GM18873 (cell line): ENCODE measurements at regions not wholly inside any gene's neighbourhood (a gene's known extent, or its start where the extent isn't known, plus 50 kb on each side); places are given as distances from the start of the nearest gene placed in this dataset.
A peak's percentile ranks its signal among the peaks of the same experiment; 100 is the strongest.

Source experiments
- ATAC-seq: cut with Tn5 transposase; IDR thresholded peaks from one replicate; pipeline ENCODE4 v1.9.1; 2021; ENCODE audit warnings: mild to moderate bottlenecking, moderate library complexity, moderate number of reproducible peaks; ENCODE audit not compliant: unreplicated experiment, low FRiP score

DNA sequence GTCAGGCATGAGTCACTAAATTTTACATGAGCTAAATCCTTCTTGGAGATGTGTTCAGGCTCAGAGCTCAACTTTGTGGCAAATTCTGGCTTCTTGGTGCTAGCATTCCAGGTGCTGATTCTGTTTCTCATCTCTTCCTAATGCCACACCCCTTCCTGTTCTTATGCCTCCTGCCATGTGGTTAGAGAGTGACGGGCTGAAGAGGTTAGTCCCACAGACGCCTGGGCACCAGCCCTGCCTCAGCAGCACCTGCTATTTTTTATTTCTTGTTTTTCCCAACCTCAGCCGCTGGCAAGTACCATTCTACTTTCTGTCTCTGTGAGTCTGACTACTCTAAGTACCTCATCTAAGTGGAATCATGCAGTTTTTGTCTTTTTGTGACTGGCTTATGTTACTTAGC is 329.5 kb downstream of the KCNRG start:
- ATAC-seq, result no peak

DNA sequence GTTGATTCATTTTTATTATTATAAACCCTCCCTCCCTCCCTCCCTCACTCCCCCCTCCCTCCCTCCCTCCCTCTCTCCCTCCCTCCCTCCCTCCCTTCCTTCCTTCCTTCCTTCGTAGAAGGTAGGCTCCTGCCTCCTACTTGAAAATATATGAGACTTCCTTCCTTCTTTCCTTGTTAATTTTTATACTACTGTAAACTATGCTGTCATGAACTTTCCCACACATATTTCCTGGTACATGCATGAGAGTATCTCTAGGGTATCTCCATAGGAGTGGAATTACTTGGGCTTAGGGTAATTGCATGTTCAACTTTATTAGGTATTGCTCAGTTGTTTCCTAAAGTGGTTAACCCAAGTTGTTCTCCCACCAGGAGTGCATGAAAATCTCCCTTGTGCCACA is 330.6 kb downstream of the KCNRG start:
- ATAC-seq, result no peak

DNA sequence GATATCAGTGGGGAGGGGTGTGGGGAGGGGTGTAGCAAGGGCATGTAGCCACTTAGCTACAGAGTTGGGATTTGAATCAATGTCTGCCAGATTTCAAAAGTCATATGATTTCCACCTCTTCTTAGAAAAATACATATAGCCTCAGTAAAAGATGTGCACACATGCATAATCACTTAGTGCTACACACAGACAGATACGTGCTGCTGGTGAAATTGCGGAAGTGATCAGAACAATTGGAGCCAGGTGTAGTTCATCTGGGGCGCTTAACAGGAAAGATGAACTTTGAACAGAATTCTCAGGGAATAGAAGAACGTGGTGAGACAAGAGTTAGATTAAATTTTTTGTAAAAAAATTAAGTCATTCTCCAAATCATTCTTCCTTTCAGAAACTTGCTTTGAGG is 333.1 kb downstream of the KCNRG start:
- ATAC-seq, result no peak

DNA sequence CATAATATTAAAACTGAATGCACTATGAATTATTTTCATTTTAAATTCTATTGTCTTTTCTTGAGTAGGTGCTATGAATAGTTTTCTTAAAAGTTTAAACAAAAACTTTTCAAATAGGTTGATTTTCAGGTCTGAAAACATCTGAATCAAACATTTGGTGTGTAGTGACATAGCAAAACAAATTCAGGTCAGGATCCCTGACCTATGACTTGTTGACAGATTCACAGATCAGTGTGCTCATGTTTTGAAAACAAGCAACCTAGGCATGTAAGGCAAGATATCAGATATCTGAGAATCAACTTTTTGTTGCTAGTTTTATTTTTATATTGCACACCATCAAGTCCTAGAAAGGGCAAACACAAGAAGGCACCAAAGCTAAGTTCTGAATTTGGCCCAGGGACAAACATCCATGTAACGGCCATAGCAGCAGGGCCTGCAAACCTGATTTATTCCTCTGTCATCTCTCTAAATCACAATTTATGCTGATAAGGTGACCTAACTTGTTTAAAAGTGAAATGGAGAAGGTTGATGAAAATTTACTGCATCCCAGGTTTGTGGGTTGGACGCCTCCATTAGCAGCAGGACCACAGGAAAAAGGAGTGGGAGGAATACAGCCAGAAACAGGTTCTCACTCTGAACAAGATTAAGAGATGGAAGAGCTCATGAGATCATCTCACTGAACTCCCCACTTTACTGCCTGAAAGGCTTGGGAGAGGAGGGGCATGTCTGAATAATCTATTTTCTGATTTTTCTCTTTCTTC is 337.7 kb downstream of the KCNRG start:
- ATAC-seq, result no peak

DNA sequence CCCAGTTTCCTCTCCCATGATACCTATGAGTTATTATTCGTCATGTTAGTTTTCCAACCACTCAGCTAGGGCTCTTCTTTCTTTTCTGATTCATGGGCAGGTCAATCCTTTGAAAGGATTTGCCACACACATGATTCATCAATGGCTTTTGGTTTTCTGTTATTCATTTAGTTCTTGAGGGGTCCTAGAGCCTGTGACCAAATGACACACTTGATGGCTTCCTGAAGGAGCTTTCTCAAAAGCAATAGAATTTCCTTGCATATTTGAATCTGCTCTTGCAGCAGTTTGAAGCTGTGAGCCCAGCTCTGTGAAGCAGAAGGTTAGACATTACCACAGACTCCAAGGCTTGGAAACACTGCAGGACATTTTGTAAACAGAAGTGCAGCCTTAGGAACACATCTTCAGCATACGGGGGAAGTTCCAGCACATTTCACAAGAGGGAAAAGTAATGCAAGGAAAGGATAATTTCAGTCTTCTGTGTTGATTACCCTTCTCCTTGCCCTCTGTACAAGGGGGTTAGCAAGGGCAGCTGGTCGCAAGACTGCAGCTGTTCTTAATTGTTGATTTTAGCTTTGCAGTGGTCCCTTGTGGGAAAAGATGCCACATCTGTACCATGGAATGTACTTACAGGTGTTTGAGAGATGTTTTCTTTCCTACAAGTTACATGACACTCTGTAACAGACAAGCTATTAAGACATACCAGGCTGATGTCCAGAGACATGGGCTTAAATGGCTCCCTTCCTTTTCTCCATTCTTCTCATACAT is 338.6 kb downstream of the KCNRG start:
- ATAC-seq, result no peak

DNA sequence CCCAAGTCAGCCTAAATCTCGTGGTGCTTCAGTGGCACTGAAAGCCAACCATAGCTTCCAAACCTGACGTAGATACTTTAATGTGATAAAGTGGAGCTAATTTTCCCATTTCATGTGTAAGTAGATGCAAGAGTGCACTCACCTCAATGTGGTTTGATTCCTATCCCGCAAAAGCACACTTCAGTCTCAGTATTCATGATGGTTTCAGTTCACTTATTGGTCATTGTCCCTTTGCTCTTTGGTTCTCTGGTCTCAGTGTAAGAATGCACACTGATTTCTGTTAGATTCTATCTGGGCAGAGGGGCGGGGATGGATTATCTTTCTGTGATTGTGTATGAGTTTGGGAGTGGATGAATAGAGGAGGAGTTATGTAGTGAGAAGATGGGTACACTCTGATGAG is 340.6 kb downstream of the KCNRG start:
- ATAC-seq, result peak; percentile 76

DNA sequence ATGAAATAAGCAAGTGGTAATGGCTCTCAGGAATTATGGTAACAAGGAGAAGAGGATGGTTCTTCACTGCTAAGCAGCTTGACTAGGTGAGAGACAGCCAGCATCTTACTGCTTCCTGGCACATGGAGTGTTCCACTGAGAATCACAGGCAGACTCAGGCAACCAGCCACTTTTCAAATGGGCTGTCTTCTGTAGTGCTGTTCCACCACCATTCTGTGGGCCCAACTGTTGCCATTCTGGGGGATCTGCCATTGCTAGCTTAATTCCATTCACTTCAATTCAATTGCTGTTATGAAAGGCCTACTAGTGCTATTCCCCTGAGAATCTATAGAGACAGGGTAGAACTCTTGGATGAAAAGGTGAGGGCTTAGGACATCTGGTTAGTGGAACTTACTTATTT is 341.9 kb downstream of the KCNRG start:
- ATAC-seq, result no peak

DNA sequence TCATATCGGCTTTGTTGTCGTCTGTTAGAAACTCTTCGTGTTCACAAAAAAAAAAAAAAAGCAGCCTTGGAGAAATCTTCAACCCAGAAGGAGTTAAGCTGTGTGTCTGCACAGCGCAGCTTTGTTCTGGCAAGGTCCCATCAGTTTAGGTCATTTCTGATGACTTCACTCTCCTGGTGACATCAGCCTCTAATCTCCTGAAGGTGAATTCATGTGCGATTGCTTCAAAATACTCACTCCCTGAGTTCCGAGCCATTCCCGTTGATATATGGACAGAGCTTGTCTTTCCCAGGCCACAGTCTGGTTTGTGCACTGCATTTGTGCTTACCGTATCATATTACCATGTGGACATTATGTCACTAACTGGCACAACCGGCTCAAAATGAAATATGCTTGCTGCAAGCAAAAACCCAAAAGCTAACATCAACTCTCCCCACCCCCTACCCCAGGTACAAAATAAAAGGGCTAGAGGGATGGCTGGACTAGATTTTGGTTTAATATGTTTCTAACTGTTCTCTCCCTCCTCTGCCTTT is 342.4 kb downstream of the KCNRG start:
- no peak for ATAC-seq

DNA sequence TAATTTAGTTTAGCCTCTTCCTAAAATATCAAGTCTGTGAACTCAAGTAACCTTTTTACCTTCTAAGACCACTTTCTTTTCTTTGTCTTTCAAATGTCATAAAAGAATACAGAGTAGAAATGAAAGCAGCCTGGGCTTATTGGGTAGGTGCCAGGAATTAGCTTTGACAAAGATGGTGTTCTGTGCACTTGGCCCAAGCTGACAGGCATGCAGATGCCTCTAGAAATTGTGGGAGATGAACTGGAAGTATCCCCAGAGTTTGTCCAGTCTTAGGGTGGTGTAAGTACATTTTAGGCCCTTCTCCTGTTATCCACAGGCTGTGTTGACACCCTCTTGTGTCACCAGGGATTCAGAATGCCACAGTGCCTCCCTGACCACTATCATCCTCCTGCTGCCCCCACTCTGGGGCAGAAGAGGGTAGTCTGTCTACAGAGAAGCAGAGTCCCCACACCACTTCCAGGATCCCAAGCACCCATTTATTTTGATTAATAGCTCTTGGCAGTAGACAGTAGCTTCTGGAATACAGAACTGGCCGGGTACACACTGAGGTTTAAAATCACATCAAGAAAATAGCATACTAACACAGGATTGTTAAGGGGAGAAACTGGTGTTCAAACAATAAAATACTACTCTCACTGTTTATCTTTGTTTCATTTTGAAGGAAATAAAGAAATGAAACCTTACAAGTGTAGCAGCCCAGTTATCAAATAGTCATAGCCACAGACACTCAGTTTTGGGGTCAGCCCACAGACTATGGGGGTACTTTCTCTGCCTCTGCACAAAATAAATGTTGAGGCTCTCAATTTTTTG is 343.2 kb downstream of the KCNRG start:
- no peak for ATAC-seq

DNA sequence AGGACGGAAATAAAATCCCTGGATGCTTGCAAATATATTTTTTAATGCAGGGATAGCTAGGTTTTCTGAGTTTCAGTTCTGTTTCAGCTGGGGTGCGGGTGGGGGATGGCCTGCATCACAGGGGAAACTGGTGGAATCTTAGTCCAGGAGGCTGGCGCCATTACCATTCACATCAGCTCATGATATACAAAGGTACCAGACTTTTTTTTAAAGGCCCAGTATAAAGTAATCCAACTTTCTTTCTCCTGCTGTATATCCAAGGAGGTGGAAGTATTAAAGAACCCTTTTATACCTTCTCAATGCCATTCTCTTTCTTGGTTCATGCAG is 343.8 kb downstream of the KCNRG start:
- ATAC-seq, result no peak

DNA sequence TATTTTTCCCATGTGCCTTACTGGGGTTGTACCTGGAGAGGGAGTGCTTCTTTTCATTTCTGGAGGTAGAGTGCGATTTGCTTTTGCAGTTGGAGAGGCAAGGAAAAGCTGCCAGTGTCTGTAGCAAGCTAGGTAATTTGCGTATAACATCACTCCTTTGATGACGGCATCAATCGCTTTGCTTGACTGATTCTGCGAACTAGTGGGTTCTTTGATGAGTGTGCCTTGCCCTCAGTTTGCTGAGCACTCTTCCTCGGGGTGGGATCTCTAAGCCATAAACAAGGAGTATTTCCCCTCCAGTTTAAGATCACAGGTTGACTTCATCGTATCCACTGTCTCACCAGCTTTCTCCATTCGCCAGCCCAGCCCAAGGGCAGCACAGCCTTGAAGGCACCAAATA is 344.5 kb downstream of the KCNRG start:
- ATAC-seq, result no peak

DNA sequence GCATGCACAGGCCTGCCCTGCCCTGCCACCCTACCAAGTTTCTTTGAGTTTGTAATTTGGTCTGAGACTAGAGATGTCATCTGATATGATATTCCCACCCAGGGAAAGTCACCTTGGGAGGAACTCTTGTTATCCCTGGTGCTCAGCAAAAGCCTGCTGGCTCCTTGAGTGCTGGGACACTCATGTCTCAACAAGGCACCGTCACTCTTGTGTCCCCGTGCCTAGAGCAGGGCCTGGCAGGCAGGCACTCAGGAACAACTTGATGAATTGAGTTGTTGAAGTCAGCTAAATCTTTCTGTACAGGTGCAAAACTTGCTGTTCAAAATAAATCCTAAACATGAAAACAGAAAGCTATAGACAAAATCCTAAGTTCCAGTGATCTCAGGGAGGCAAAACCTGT is 345.4 kb downstream of the KCNRG start:
- ATAC-seq, result no peak

DNA sequence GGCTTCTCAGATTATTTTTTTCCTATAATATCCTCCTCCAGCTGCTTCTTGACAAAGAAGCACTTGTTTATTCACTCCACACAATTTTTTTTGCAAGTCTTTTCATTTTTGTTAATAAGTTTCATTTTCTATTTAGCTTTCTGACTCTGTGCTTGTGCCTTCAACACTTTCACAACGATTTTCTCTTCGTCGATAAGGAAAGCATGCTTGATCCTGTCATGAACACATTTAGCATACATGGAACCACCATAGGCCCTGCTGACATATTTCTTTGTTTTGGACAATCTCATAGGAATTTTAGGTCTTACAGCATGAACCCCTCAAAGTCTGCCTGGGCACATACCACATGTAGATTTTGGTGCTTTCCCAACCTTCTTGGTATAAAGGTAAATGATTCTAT is 346.0 kb downstream of the KCNRG start:
- ATAC-seq, result no peak

DNA sequence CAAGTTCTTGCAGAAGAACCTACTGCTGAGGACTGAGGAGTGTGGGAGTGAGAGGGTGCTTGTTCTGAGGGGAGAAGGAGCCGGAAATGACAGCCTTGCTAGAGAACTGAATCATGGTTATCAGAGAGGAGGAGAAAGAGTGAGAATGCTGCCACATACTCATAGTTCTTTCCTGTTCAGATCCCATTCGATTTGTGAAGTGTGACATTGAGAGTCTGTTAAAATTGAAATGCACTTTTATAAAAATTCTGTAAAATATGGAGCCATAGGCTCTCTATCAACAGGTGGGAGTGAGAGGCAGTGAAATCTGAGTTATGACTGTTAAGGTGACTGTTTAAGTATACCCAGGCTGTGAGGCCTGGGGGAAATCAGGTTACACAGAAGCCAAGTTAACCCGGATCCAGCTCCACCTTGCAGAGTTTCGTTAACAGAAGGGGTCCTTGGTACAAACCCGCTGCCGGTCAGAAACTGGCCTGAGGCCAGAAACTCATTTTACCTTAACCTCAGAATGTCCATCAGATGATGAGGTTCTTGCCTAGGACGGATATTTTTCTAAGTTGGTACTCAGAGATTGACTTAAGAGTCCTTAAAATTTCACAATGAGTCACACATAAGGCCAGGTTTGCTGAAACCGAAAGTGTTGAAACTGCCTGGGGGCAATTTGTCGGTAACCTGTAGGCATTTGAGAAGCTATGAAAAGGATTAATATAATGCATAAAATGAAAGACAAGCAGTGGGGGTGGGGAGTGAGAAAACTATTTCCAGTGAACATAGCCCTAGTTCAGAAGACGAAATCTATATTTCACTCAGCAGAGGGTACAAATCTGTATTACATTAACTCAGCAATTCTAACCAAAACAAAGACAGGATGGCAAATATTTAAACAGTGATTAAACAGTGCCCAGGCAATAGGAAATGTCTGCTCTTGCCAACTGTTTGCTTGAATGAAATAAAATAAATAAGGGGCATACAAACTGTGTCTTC is 350.5 kb downstream of the KCNRG start:
- ATAC-seq, result peak; percentile 58

DNA sequence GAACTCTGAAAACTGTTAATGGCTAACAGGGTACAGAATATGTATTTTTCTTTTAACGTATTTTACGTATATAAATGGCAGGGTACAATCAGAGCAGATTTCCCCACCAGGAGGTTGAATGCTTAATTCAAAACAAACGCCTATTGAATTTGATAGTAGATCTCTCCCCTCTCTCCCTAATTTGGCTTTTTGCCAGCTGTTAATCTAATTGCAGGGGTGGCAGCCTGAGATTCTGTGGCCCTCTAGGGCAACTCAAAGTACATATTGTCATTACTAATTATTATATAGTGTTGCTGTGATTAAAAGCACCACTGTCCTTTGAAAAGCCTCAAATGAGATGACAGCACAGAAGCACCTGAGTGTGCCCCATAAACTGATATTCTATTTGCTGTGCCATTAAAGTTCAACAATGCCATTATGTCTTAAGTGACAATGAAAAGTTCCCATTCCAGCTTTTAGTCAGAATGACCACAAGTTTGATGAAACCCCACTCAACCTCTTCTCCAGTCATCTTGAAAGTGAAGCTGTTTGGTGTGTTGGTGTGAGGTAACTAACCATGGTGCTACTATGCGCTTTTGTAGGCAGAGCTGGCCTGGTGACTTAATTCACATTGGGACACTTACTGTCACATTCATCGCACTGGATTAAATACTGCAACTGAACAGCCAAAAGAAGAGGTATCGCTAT is 351.4 kb downstream of the KCNRG start:
- ATAC-seq, result peak; percentile 58

DNA sequence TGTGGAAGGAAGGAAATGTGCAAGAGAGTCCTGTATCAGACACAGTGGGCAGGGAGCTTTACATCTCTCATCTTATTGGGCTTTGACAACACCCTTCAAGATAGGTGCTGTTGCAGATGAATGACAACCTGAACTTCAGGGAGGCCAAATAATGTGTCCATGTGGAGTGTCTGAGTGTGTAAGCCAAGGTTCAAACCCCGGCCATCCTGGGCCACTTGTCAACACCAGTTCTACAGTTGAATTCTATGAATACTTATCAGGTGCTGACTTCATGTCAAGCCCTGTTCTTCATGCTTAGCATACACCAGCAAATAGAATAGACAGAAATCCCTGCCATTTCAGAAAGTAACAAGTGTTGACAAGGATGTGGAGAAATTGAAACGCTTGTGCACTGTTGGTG is 354.4 kb downstream of the KCNRG start:
- no peak for ATAC-seq

DNA sequence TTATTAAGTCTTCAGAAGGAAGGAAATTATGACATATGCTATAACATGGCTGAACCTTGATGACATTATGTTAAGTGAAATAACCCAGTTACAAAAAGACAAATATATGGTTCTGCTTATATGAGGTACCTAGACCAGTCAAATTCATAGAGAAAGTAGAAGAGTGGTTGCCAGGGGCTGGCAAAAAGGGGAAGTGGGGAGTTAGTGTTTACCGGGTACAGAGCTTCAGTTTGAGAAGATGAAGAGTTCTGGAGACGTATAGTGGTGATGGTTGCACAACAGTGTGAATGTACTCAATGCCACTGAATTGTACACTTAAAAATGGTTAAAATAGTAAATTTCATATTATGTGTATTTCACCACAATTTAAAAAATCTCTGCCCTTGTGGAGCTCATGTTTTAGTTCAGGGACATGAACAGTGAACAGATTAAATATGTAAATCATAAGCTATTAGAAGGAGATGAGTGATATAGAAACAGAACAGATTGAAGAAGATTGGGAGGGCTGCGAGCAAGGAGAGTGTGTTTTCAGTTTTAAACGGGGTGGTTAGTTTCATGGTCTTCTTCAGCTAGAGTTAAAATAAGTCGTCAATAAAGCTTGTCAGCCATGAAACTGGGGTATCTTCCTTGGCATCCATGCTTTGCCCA is 355.2 kb downstream of the KCNRG start:
- ATAC-seq, result peak; percentile 56

DNA sequence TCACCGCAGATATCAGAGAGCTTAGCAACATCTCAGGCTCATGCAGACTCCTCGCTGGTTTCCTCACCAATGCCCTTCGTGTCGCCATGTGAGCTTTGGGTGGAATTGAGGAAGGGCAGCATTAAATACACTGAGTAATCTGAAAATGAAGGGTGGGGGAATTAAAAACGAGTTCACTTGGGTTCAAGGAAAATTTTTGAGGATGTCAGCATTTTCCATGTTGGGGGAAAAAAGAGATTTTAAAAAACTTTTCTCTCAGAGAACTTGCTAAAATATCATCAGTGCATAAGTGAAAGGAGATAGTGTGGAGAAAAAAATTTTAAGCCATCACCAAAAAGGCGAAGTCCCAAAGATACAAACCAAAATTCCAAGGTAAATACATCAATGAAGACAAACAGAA is 359.3 kb downstream of the KCNRG start:
- no peak for ATAC-seq

DNA sequence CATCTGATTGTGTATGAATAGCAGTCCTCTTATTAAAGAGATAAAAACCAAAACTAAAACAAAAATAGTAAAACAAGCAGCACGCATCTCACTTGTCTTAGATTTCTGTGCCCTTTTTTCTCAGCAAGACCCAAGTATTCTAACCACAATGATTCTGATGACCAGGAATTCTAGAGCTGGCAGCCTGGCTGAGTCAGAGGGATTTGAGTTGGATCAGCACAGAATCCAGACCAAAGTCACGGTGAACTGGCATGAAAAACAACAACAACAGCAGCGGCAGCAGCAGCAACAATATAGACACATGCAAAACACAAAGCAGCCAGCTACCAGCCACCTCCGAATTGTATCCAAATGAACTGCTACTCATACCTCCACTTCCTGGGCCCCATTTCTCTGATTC is 360.5 kb downstream of the KCNRG start:
- ATAC-seq, result no peak
